ENCODE measurements at regions not wholly inside any gene's neighbourhood (a gene's known extent, or its start where the extent isn't known, plus 50 kb on each side); places are given as distances from the start of the nearest gene placed in this dataset.

- TF ChIP-seq EZH2 (IDR thresholded peaks at IDR 0.05; ENCODE audit: low read length, missing control alignments) (no peak), CTCF (conservative IDR thresholded peaks at IDR 0.05 in 1 of 2, IDR thresholded peaks at IDR 0.05 in 1 of 2; ENCODE audit: low read depth in 1 of 2, low read length in 2 of 2) (no peak)
Observed at GRCh38 chr9:84575705-84576104, 93.8 kb upstream of the NTRK2 start.

Data from fibroblast of lung (primary cell).